ENCODE measurements at regions not wholly inside any gene's neighbourhood (a gene's known extent, or its start where the extent isn't known, plus 50 kb on each side); places are given as distances from the start of the nearest gene placed in this dataset.

- ATAC-seq (ENCODE audit: insufficient read depth, low FRiP score) (no peak), DNase-seq (peak in 2 of 3 donors; percentile 40 to 58)
- Histone ChIP-seq H3K27me3 (ENCODE audit: control insufficient read depth in 3 of 3, insufficient read depth in 3 of 3, low read length in 2 of 3) (no peaks in the 10 kb centered on the region), H3K9ac (ENCODE audit: insufficient read depth in 1 of 2, low read length in 2 of 2) (no peak overlapping the region), H3K9me3 (ENCODE audit: control insufficient read depth in 4 of 4, insufficient read depth in 3 of 4, low read length in 3 of 4) (no peaks in the 10 kb centered on the region), H3K36me3 (ENCODE audit: control insufficient read depth in 4 of 4, insufficient read depth in 4 of 4, low read length in 4 of 4) (no peaks in the 10 kb centered on the region), H3K27ac (ENCODE audit: low read depth in 1 of 2, low read length in 1 of 2) (peak overlapping the region in 1 of 2 donors; percentile 3), H3K4me1 (ENCODE audit: control insufficient read depth in 5 of 5, insufficient read depth in 5 of 5, low read length in 5 of 5) (peaks cover 0 to 7% (median 5%) of the 10 kb centered on the region in 5 donors), H3K4me3 (no peak overlapping the region)
- WGBS, 2 donors = 39 to 71% methylated on average over 1 of the region's 1 CpG
- TF ChIP-seq, protein P1, sequence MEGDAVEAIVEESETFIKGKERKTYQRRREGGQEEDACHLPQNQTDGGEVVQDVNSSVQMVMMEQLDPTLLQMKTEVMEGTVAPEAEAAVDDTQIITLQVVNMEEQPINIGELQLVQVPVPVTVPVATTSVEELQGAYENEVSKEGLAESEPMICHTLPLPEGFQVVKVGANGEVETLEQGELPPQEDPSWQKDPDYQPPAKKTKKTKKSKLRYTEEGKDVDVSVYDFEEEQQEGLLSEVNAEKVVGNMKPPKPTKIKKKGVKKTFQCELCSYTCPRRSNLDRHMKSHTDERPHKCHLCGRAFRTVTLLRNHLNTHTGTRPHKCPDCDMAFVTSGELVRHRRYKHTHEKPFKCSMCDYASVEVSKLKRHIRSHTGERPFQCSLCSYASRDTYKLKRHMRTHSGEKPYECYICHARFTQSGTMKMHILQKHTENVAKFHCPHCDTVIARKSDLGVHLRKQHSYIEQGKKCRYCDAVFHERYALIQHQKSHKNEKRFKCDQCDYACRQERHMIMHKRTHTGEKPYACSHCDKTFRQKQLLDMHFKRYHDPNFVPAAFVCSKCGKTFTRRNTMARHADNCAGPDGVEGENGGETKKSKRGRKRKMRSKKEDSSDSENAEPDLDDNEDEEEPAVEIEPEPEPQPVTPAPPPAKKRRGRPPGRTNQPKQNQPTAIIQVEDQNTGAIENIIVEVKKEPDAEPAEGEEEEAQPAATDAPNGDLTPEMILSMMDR (IDR thresholded peaks at IDR 0.05; ENCODE audit: control extremely low read depth, extremely low read depth) = no peak
These were observed 388.1 kb downstream of the KCNRG start for GRCh38 chr13:50403311-50403710.

DNA sequence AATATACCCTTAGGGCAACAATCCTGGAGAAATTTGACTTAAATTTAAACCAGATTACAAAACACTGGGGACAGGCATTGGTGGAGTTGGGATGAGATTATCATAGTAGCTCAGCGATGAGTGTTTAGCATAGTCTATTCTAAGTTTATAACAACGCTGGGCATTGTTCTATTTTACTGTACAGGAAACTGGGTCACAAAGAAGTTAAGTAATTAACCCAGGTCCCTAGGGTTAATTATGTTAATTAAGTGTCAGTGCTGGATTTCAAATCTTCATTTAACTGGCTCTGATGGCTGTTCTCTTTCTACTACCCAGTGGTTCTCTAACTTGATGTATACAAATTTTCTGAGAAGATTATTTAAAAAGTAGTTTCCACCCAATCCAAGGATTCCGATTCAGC, 388.9 kb downstream of the KCNRG start:
- 80 to 85% methylated on average over 3 of the region's 3 CpGs for WGBS, 2 donors

DNA sequence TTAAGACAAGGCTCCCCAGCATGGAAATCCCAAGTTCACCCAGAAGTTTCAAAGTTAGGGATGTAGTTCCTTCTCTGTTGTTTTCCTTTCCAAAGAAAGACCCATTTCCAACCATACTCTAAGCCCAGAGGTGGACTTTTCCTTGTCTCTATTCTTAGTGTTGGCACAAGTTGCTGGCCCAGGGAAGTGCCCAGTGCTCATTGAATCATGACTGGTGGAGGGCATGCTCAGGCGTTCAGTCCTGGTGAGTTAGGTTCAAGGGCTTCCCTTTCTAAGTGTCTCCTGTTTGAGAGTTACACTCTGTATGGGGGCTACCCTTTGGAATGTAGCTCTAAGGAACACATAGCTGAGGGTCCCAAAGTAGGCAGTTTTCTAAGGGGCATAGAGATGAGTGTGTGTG, 389.5 kb downstream of the KCNRG start:
- 83 to 100% methylated on average over 1 of the region's 1 CpG for WGBS, 2 donors
- Histone ChIP-seq H3K27me3 (ENCODE audit: control insufficient read depth in 3 of 3, insufficient read depth in 3 of 3, low read length in 2 of 3) (no peaks in the 10 kb centered on the region), H3K9ac (ENCODE audit: insufficient read depth in 1 of 2, low read length in 2 of 2) (no peak overlapping the region), H3K36me3 (ENCODE audit: control insufficient read depth in 4 of 4, insufficient read depth in 4 of 4, low read length in 4 of 4) (no peaks in the 10 kb centered on the region), H3K4me1 (ENCODE audit: control insufficient read depth in 5 of 5, insufficient read depth in 5 of 5, low read length in 5 of 5) (peaks cover 0 to 7% (median 5%) of the 10 kb centered on the region in 5 donors), H3K27ac (ENCODE audit: low read depth in 1 of 2, low read length in 1 of 2) (no peak overlapping the region), H3K9me3 (ENCODE audit: control insufficient read depth in 4 of 4, insufficient read depth in 3 of 4, low read length in 3 of 4) (peaks cover 0 to 2% (median 0%) of the 10 kb centered on the region in 4 donors), H3K4me3 (no peak overlapping the region)
- no peak for ATAC-seq (ENCODE audit: insufficient read depth, low FRiP score)
- no peak for DNase-seq
- TF ChIP-seq, protein P1 (IDR thresholded peaks at IDR 0.05; ENCODE audit: control extremely low read depth, extremely low read depth) = no peak

More for the DNA sequence above, 388.9 kb downstream of the KCNRG start:
- DNase-seq = no peak
- Histone ChIP-seq H3K27ac (ENCODE audit: low read depth in 1 of 2, low read length in 1 of 2) (no peak overlapping the region), H3K27me3 (ENCODE audit: control insufficient read depth in 3 of 3, insufficient read depth in 3 of 3, low read length in 2 of 3) (no peaks in the 10 kb centered on the region), H3K36me3 (ENCODE audit: control insufficient read depth in 4 of 4, insufficient read depth in 4 of 4, low read length in 4 of 4) (no peaks in the 10 kb centered on the region), H3K4me1 (ENCODE audit: control insufficient read depth in 5 of 5, insufficient read depth in 5 of 5, low read length in 5 of 5) (peaks cover 0 to 7% (median 5%) of the 10 kb centered on the region in 5 donors), H3K4me3 (no peak overlapping the region), H3K9ac (ENCODE audit: insufficient read depth in 1 of 2, low read length in 2 of 2) (no peak overlapping the region), H3K9me3 (ENCODE audit: control insufficient read depth in 4 of 4, insufficient read depth in 3 of 4, low read length in 3 of 4) (peaks cover 0 to under 1% (median 0%) of the 10 kb centered on the region in 4 donors)
- no peak for ATAC-seq (ENCODE audit: insufficient read depth, low FRiP score)
- TF ChIP-seq, protein P1 (IDR thresholded peaks at IDR 0.05; ENCODE audit: control extremely low read depth, extremely low read depth) = no peak

DNA sequence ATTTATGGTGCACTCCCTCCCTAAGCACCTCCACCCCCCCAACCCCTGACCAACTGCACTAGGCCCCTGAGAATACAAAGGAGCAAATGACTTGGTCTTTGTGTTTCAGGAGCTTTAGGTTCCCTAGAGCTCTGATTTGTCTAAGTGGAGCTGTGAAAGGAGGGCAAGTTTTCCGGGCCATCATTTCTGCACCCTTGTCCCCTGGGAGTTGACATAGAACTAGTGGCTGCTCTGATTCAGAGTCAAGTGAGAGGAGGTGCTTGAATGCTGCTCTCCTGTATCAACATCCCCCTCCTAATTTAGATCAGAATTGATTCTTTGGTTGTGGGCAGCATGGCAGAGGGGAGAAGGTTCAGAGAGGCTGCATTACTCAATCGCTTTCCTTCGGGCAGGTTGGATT, 391.6 kb downstream of the KCNRG start:
- no peak overlapping the region for H3K27ac ChIP-seq (ENCODE audit: low read depth in 1 of 2, low read length in 1 of 2)
- ATAC-seq (ENCODE audit: insufficient read depth, low FRiP score) (no peak), DNase-seq (no peak)
- H3K4me3 ChIP-seq = no peak overlapping the region
- H3K27me3 ChIP-seq (ENCODE audit: control insufficient read depth in 3 of 3, insufficient read depth in 3 of 3, low read length in 2 of 3) = no peaks in the 10 kb centered on the region
- H3K36me3 ChIP-seq (ENCODE audit: control insufficient read depth in 4 of 4, insufficient read depth in 4 of 4, low read length in 4 of 4) = no peaks in the 10 kb centered on the region
- H3K9ac ChIP-seq (ENCODE audit: insufficient read depth in 1 of 2, low read length in 2 of 2) = no peak overlapping the region
- 93 to 94% methylated on average over 3 of the region's 3 CpGs for WGBS, 2 donors
- H3K9me3 ChIP-seq (ENCODE audit: control insufficient read depth in 4 of 4, insufficient read depth in 3 of 4, low read length in 3 of 4) = peaks cover 0 to 2% (median 0%) of the 10 kb centered on the region in 4 donors
- TF ChIP-seq, protein P1 (IDR thresholded peaks at IDR 0.05; ENCODE audit: control extremely low read depth, extremely low read depth) = no peak
- H3K4me1 ChIP-seq (ENCODE audit: control insufficient read depth in 5 of 5, insufficient read depth in 5 of 5, low read length in 5 of 5) = peaks cover 0 to 5% (median 0%) of the 10 kb centered on the region in 5 donors

All from lung (tissue), 11 donors.